HUDEP-2 (cell line): ENCODE measurements at regions not wholly inside any gene's neighbourhood (a gene's known extent, or its start where the extent isn't known, plus 50 kb on each side); places are given as distances from the start of the nearest gene placed in this dataset.

Experiments
- DNase-seq, 76 experiments: peaks; one replicate each; lab custom pipeline; 2025; ENCODE audit not compliant: unreplicated experiment in 76 of 76; lab: John Stamatoyannopoulos, UW

- no peak for DNase-seq
Observed at GRCh38 chr9:105912157-105912862, 218.0 kb downstream of the TMEM38B start.

GRCh38 chr9:105912863-105913516 lies 218.6 kb downstream of the TMEM38B start:
- no peak for DNase-seq

DNA sequence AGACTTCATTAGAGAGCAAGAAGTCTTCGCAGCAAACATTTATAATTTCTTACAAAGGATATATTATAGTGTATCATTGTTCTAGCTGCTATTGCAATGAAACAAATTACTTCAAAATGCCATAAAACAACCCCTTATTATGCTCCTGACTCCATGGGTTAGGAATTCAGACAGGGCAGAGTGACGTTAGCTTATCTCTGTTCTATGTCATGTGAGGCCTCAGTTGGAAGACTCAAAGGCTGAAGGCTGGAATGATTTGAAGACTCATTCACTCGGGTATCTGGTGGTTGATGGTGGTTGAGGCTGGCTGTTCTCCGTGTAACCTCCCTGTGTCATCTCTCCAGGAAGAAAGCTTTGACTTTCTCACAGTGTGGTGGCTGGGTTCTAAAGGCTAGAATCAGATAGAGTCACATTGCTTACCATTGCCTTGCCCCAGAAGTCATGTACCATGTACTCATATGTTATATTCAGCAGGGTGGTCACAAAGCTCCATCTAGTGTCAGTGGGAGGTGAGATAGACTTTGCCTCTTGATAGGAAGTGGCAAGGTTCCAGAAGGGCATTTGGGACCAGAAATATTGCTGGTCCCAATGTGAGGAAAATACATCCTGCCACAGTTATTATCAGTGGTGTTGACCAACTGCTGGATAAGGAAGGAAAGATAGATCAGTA lies 226.9 kb downstream of the TMEM38B start:
- no peak for DNase-seq

DNA sequence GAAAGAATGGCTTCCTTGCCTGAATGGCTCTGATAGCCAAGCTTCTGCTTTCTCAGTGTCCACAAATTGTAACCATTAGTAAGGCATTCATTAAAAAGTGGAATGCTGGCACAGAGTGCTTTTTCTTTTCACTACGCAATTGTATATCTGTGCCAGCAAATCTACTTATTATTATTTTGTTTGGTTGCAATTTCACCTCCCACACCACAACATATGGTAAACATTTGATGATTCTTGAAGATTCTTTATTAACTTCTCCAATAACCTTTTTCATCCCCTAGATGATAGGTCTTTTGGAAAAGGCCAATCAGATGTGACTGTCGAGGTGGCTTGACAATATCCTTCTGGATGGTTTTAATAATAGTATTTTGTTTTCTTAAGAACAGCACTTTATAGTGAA lies 234.1 kb downstream of the TMEM38B start:
- no peak for DNase-seq

DNA sequence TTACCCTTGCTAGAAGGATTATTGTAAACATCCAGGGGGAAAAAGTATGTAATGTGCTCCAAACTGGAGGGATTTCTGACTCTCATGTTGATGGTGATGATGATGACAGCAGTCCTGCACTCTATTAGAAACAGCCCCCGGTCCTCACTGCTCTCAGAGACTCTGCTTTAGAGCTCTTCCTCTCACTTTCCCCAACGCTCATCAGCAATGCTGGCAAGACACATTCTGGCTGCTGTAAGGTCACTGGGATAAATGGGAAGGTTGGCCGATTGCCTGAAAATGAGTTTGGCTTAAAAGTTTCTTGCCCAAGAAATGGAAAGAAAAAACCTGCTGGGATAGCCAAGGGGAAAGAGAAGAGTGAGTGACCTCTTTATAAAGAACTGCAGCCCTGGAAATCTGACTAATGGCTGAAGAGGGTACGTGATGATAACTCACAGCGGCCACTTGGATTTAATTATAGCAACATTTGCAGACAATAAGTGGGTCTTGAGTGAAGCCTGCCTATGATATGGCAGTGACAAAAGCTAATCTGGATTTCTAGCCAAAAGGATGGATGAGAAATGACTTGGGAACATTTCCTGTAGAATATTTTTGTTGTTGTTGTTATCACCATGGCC lies 235.8 kb downstream of the TMEM38B start:
- no peak for DNase-seq

DNA sequence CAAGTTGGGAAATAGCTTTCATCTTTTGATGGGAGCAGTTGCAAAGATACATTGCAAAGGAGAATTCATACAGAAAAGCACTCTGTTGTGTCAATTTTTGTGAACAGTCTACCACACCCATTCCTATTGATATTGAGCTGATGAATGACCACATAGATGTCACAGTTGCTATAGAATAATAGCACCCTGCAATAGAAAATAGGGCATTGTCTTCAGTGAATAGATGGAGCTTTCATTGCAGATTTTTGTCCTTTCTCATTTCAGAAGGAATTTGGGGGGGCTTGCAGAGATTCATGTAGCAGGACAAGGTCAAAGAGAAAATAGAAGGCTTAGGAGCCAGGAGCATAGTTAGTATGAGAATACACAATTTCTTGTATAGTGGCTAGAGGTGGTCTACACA lies 237.9 kb downstream of the TMEM38B start:
- no peak for DNase-seq

DNA sequence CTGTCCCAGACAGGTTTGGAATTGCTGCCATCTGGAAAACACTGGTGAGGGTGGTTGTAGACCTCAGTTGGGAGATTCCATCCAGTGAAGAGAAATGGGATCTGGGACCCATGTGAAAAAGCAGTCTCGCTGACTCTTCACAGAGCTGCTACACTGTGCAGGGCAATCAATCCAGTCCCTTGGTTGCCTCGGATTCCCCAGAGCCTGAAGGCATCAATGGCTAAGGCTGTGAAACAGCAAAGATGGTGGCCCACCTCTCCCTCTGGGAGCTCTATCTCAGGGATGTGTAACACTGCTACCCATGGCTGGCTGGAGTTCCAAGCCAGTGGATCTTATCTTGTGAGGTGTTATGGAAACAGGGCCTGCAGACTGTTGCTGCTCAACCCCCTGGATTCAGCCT lies 256.1 kb downstream of the TMEM38B start:
- no peak for DNase-seq

GRCh38 chr9:105950894-105951293 lies 256.6 kb downstream of the TMEM38B start:
- DNase-seq, result no peak

- DNase-seq, result no peak
Observed at GRCh38 chr9:105954517-105954916, 260.2 kb downstream of the TMEM38B start.

GRCh38 chr9:105957830-105958229 lies 263.5 kb downstream of the TMEM38B start:
- no peak for DNase-seq

- DNase-seq, result no peak
Observed at GRCh38 chr9:105958587-105958986, 264.2 kb downstream of the TMEM38B start.

- no peak for DNase-seq
Observed at GRCh38 chr9:105959531-105959930, 265.2 kb downstream of the TMEM38B start.

DNA sequence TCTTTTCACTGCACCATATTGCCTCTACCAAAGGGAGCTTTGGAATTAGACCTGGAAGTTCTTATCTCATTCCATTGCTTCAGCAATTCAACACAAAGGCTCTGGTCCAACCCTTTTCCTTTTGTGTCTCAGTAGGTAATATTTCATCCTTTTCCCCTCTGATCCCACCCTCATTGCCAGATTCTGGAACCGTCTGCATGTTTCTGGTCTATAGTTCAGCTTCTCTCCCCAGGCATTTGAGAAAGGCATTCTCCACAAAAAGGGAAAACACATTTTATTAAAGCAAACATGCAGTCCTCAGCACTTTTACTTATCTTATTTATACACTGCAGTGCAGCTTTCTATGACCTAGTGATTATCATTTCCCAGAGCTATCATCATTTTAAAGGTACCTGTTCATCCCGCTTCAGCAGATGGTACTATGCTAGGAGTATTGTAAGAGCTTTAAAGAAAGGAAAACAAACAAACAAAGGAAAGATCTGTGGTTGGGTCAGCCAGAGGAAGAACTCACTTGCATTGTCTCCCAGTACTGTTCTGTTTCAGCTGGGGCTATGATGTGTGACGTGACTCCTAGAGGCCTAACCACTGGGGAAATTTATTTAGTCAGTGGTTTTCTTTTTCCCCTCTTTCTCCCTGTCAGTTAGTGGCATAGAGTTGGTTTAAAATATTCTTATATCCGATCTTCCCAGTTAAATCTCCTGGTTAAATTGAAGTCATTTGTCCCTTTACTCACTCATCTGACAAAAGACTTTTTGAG lies 269.2 kb downstream of the TMEM38B start:
- DNase-seq, result no peak

GRCh38 chr9:105964156-105964555 lies 269.8 kb downstream of the TMEM38B start:
- DNase-seq, result no peak

DNA sequence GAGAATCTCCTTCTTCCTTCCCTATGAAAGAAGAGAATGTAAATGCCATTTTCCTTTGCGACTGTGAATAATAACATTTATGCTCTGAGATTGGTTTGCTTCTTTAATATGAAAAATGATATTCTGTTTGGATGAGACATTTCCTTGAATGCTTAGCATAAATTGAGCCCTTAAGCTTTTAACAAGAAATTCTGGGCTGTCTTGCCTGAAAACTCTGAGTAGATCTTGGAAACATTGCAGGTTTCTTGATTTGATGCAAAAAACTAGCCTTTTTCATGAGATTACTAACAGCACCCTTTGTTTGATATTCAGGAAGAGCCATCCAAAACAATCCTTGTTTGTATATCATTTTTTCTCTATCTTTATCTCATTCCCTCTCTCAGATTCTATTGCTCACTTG lies 272.5 kb downstream of the TMEM38B start:
- no peak for DNase-seq

DNA sequence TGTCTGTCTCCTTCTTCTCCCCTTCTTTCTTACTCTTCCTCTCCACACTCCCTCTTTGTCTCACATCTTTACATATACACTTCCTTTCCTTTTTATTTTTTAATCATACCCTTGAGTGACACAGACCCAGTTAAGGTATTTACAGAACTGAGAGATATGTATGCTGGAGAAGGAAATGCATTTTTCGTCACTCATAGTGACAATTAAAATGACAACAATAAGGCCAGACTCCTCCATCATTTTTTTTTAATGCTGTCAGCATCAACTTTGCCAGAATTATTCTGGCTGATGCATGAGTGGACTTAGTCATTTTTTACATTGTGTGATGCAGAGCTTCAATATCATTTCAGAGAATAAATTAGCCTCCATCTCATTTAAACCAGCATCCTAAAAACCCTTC lies 272.9 kb downstream of the TMEM38B start:
- DNase-seq, result no peak

DNA sequence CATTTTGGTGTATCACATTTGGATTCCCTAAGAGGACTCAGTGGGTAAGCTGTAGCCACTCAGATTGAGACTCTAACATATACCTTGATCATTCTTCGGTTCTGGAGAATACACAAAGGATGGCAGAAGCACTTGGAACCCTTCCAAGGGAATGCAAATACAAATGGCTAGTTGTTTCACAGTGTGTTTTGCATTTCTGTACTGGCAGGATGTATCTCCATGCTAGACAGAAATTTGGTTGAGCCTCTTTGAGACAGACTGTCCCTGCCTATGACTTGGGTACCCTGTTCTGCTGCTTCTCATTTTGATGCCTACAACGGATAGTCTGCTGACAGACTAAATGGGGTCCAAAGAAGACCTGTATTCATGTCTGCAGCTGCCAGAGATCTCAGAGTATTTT lies 273.5 kb downstream of the TMEM38B start:
- no peak for DNase-seq

DNA sequence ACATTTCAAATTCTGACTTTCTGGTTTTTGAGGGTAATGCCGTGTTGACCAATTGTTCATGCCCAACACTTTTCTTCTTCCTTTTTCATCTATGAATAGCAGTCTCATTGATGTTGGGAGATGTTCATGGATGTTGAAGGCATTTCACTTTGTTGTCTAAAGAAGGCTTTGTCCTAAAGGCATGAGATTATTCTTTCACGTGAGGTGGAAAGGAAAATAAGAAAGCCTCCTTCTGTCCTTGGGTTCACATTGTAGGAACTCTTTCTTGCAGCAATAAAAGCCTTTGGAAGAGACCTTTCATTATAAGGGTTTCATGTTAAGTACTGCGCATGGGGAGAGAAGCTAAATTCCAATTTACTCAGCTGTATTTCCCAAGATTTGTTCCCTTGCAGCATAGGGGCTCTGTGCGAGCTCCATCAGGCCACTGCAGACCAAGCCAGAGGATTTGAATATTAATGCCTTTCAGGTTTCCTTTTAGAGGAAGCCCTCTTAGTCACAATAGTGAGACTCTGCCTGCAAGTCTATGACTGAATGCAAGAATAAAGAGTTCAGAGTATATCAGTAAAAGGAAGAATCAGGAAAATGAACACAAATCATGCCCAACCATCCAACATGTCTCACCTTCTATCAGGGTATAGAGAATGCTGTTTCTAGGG lies 274.6 kb downstream of the TMEM38B start:
- DNase-seq, result no peak

DNA sequence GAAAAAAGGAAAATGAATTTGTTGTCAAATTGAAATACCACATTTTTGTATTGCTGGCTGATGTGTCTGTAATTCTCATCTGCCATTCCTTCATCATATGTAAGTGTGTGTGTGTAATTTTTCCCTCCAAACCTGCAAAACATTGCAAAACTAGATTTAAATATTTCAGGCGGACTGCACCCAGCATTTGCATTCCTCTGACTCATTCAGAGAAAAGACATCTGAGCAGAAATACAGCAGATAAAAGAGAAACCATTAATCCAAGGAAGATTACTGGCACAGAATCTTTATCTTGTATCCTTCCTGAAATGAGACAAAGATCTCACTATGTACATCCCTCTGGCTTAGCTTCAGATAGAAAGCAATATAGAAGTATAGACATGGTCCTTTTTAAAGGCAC lies 275.3 kb downstream of the TMEM38B start:
- DNase-seq, result no peak

- no peak for DNase-seq
Observed at GRCh38 chr9:105971986-105972385, 277.6 kb downstream of the TMEM38B start.
